ENCODE measurements at regions not wholly inside any gene's neighbourhood (a gene's known extent, or its start where the extent isn't known, plus 50 kb on each side); places are given as distances from the start of the nearest gene placed in this dataset.
"Not testable (repeated sequence)": the region's sequence is repeated elsewhere in the genome, so short reads cannot be mapped to it uniquely, and the experiment has no call there.

GRCh38 chr16:14384745-14385144, 245.3 kb downstream of the PARN start:
- ATAC-seq (replicated peaks) (no peak), DNase-seq (no peak)
- Mint-ChIP-seq H3K27me3 (peaks cover 7 to 9% of the 10 kb centered on the region in 2 donors), H3K4me1 (ENCODE audit: low read depth in 2 of 2) (no peaks in the 10 kb centered on the region), H3K27ac (no peak overlapping the region), H3K4me3 (no peak overlapping the region), H3K36me3 (ENCODE audit: insufficient read depth) (no peaks in the 10 kb centered on the region), H3K9me3 (no peaks in the 10 kb centered on the region)

- H3K27me3 Mint-ChIP-seq; H3K4me3 Mint-ChIP-seq; H3K9me3 Mint-ChIP-seq; H3K4me1 Mint-ChIP-seq (ENCODE audit: low read depth in 2 of 2); ATAC-seq (replicated peaks); H3K36me3 Mint-ChIP-seq (ENCODE audit: insufficient read depth); H3K27ac Mint-ChIP-seq; DNase-seq: not testable (repeated sequence)
Measured at GRCh38 chr16:14383844-14384243, 246.2 kb downstream of the PARN start.

GRCh38 chr16:14378689-14379467, 251.2 kb downstream of the PARN start:
- no peak overlapping the region for H3K4me3 Mint-ChIP-seq
- no peak overlapping the region for H3K27ac Mint-ChIP-seq
- no peaks in the 10 kb centered on the region for H3K9me3 Mint-ChIP-seq
- DNase-seq (no peak), ATAC-seq (replicated peaks) (no peak)
- H3K36me3 Mint-ChIP-seq (ENCODE audit: insufficient read depth), result peaks cover 3% of the 10 kb centered on the region
- no peaks in the 10 kb centered on the region for H3K4me1 Mint-ChIP-seq (ENCODE audit: low read depth in 2 of 2)
- peaks cover 7 to 20% of the 10 kb centered on the region in 2 donors for H3K27me3 Mint-ChIP-seq

GRCh38 chr16:14378131-14378551, 251.9 kb downstream of the PARN start:
- ATAC-seq (replicated peaks) (no peak), DNase-seq (no peak)
- peaks cover 7 to 22% of the 10 kb centered on the region in 2 donors for H3K27me3 Mint-ChIP-seq
- H3K36me3 Mint-ChIP-seq (ENCODE audit: insufficient read depth), result peaks cover 3% of the 10 kb centered on the region
- no peak overlapping the region for H3K27ac Mint-ChIP-seq
- H3K9me3 Mint-ChIP-seq, result no peaks in the 10 kb centered on the region
- no peaks in the 10 kb centered on the region for H3K4me1 Mint-ChIP-seq (ENCODE audit: low read depth in 2 of 2)
- no peak overlapping the region for H3K4me3 Mint-ChIP-seq

GRCh38 chr16:14377326-14377725, 252.7 kb downstream of the PARN start:
- Mint-ChIP-seq H3K27me3 (peaks cover 7 to 22% of the 10 kb centered on the region in 2 donors), H3K4me1 (ENCODE audit: low read depth in 2 of 2) (no peaks in the 10 kb centered on the region), H3K9me3 (no peaks in the 10 kb centered on the region), H3K27ac (no peak overlapping the region), H3K4me3 (no peak overlapping the region), H3K36me3 (ENCODE audit: insufficient read depth) (peaks cover 3% of the 10 kb centered on the region)
- DNase-seq (no peak), ATAC-seq (replicated peaks) (no peak)

GRCh38 chr16:14375132-14375491, 254.9 kb downstream of the PARN start:
- DNase-seq (no peak), ATAC-seq (replicated peaks) (no peak)
- no peak overlapping the region for H3K4me3 Mint-ChIP-seq
- peaks cover 5 to 18% of the 10 kb centered on the region in 2 donors for H3K27me3 Mint-ChIP-seq
- no peak overlapping the region for H3K27ac Mint-ChIP-seq
- H3K36me3 Mint-ChIP-seq (ENCODE audit: insufficient read depth), result peaks cover 3% of the 10 kb centered on the region
- no peaks in the 10 kb centered on the region for H3K4me1 Mint-ChIP-seq (ENCODE audit: low read depth in 2 of 2)
- H3K9me3 Mint-ChIP-seq, result no peaks in the 10 kb centered on the region

- H3K27ac Mint-ChIP-seq, result no peak overlapping the region
- no peak for DNase-seq
- no peaks in the 10 kb centered on the region for H3K4me1 Mint-ChIP-seq (ENCODE audit: low read depth in 2 of 2)
- no peak for ATAC-seq (replicated peaks)
- peaks cover 3% of the 10 kb centered on the region for H3K36me3 Mint-ChIP-seq (ENCODE audit: insufficient read depth)
- peaks cover 4 to 13% of the 10 kb centered on the region in 2 donors for H3K27me3 Mint-ChIP-seq
- no peaks in the 10 kb centered on the region for H3K9me3 Mint-ChIP-seq
- no peak overlapping the region for H3K4me3 Mint-ChIP-seq
Measured at GRCh38 chr16:14374451-14375131, 255.5 kb downstream of the PARN start.

- no peak overlapping the region for H3K4me3 Mint-ChIP-seq
- H3K4me1 Mint-ChIP-seq (ENCODE audit: low read depth in 2 of 2), result no peaks in the 10 kb centered on the region
- DNase-seq, result no peak
- H3K27ac Mint-ChIP-seq, result no peak overlapping the region
- H3K36me3 Mint-ChIP-seq (ENCODE audit: insufficient read depth), result peaks cover 3% of the 10 kb centered on the region
- peaks cover 4 to 14% of the 10 kb centered on the region in 2 donors for H3K27me3 Mint-ChIP-seq
- ATAC-seq (replicated peaks), result no peak
- H3K9me3 Mint-ChIP-seq, result no peaks in the 10 kb centered on the region
Measured at GRCh38 chr16:14373896-14374295, 256.2 kb downstream of the PARN start.

GRCh38 chr16:14373406-14373805, 256.7 kb downstream of the PARN start:
- no peak overlapping the region for H3K4me3 Mint-ChIP-seq
- H3K36me3 Mint-ChIP-seq (ENCODE audit: insufficient read depth), result peaks cover 3% of the 10 kb centered on the region
- ATAC-seq (replicated peaks), result no peak
- DNase-seq, result no peak
- H3K27ac Mint-ChIP-seq, result no peak overlapping the region
- peaks cover 7 to 19% of the 10 kb centered on the region in 2 donors for H3K27me3 Mint-ChIP-seq
- no peaks in the 10 kb centered on the region for H3K9me3 Mint-ChIP-seq
- no peaks in the 10 kb centered on the region for H3K4me1 Mint-ChIP-seq (ENCODE audit: low read depth in 2 of 2)

GRCh38 chr16:14372471-14372870, 257.6 kb downstream of the PARN start:
- H3K27ac Mint-ChIP-seq, result no peak overlapping the region
- H3K36me3 Mint-ChIP-seq (ENCODE audit: insufficient read depth), result peaks cover 3% of the 10 kb centered on the region
- H3K4me1 Mint-ChIP-seq (ENCODE audit: low read depth in 2 of 2), result no peaks in the 10 kb centered on the region
- no peak for ATAC-seq (replicated peaks)
- H3K4me3 Mint-ChIP-seq, result no peak overlapping the region
- DNase-seq, result no peak
- peaks cover 7 to 22% of the 10 kb centered on the region in 2 donors for H3K27me3 Mint-ChIP-seq
- H3K9me3 Mint-ChIP-seq, result no peaks in the 10 kb centered on the region

- Mint-ChIP-seq H3K4me1 (ENCODE audit: low read depth in 2 of 2) (no peaks in the 10 kb centered on the region), H3K4me3 (no peak overlapping the region), H3K27ac (no peak overlapping the region), H3K36me3 (ENCODE audit: insufficient read depth) (peaks cover 3% of the 10 kb centered on the region), H3K27me3 (peaks cover 7 to 22% of the 10 kb centered on the region in 2 donors), H3K9me3 (no peaks in the 10 kb centered on the region)
- ATAC-seq (replicated peaks) (no peak), DNase-seq (no peak)
Measured at GRCh38 chr16:14371778-14372431, 258.2 kb downstream of the PARN start.

- H3K36me3 Mint-ChIP-seq (ENCODE audit: insufficient read depth), result peaks cover 3% of the 10 kb centered on the region
- ATAC-seq (replicated peaks), result no peak
- no peak overlapping the region for H3K4me3 Mint-ChIP-seq
- H3K27ac Mint-ChIP-seq, result no peak overlapping the region
- H3K27me3 Mint-ChIP-seq, result peaks cover 7 to 22% of the 10 kb centered on the region in 2 donors
- DNase-seq, result no peak
- H3K9me3 Mint-ChIP-seq, result no peaks in the 10 kb centered on the region
- H3K4me1 Mint-ChIP-seq (ENCODE audit: low read depth in 2 of 2), result no peaks in the 10 kb centered on the region
Measured at GRCh38 chr16:14370736-14371234, 259.3 kb downstream of the PARN start.

- H3K27ac Mint-ChIP-seq, result no peak overlapping the region
- no peak overlapping the region for H3K4me3 Mint-ChIP-seq
Measured at GRCh38 chr16:14369734-14370598, 260.1 kb downstream of the PARN start.

More at GRCh38 chr16:14369734-14370598, 260.1 kb downstream of the PARN start:
- ATAC-seq (replicated peaks), result no peak
- Mint-ChIP-seq H3K36me3 (ENCODE audit: insufficient read depth) (peaks cover 3% of the 10 kb centered on the region), H3K27me3 (peaks cover 7 to 24% of the 10 kb centered on the region in 2 donors), H3K4me1 (ENCODE audit: low read depth in 2 of 2) (no peaks in the 10 kb centered on the region), H3K9me3 (no peaks in the 10 kb centered on the region)
- no peak for DNase-seq

Data from effector memory CD8-positive, alpha-beta T cell (primary cell).